GM12878 (cell line): ENCODE measurements at regions not wholly inside any gene's neighbourhood (a gene's known extent, or its start where the extent isn't known, plus 50 kb on each side); places are given as distances from the start of the nearest gene placed in this dataset.

Experiments used
- ATAC-seq: fragments of 200-7000 bp; cut with Tn5 transposase; 3 replicates; pipeline ENCODE4 v1.9.1; 2020; ENCODE audit warnings: mild to moderate bottlenecking, moderate library complexity
- BruUV-seq: library from RNA; stranded (reverse); fragments of 400-500 nt; replicated peaks from 2 replicates; lab custom pipeline; 2021; lab: Mats Ljungman, UMichigan
- CTCF ChIA-PET: fragments of 300-600 bp; sonication (Branson Sonifier 250); formaldehyde crosslinking; extraction: SDS; loops from one replicate; lab custom pipeline; 2021; ENCODE audit warnings: inconsistent platforms; lab: Yijun Ruan, JAX
- POLR2A ChIA-PET: fragments of 350-600 bp; formaldehyde crosslinking; extraction: SDS; loops from one replicate; lab custom pipeline; 2021; ENCODE audit warnings: inconsistent platforms; lab: Charles Lee
- RAD21 ChIA-PET: fragments of 300-600 bp; sonication (Branson Sonifier 250); formaldehyde crosslinking; loops from one replicate; lab custom pipeline; 2023; ENCODE audit warnings: antibody characterized with exemption; ENCODE audit not compliant: unreplicated experiment; lab: Charles Lee
- SMC1A ChIA-PET: fragments of 300-600 bp; sonication (Branson Sonifier 250); formaldehyde crosslinking; loops from one replicate; lab custom pipeline; 2023; ENCODE audit not compliant: unreplicated experiment, uncharacterized antibody; lab: Charles Lee
- DNase-seq: peaks from one replicate; pipeline ENCODE4 v3.0.0-alpha.2; 2011; ENCODE audit warnings: low read depth, low spot score
- FAIRE-seq: peaks from 3 replicates; lab custom pipeline; 2011; peaks lifted over from hg19 to GRCh38; lab: Jason Lieb, UNC
- H2AFZ ChIP-seq: 2 replicates; pipeline ENCODE4 v1.6.0; 2011; ENCODE audit warnings: low read depth, low read length, control low read depth; ENCODE audit not compliant: control insufficient read depth
- H3K27ac ChIP-seq: 2 replicates; pipeline ENCODE4 v1.5.1; 2011; ENCODE audit warnings: control low read depth; ENCODE audit not compliant: control insufficient read depth, insufficient read depth
- H3K27me3 ChIP-seq, 2 experiments: replicated peaks in 1 of 2; 2 replicates each; pipeline versions ENCODE4 v1.6.0 to v1.6.1; 2011; ENCODE audit warnings: low read length in 1 of 2; ENCODE audit not compliant: control insufficient read depth in 2 of 2, insufficient read depth in 2 of 2
- H3K36me3 ChIP-seq, 2 experiments: 2 replicates each; pipeline ENCODE4 v1.5.1; 2011; ENCODE audit warnings: low read length in 1 of 2; ENCODE audit not compliant: control insufficient read depth in 2 of 2, insufficient read depth in 2 of 2
- H3K4me1 ChIP-seq: 2 replicates; pipeline ENCODE4 v1.6.1; 2011; ENCODE audit warnings: mild to moderate bottlenecking, low read length, moderate library complexity, mixed read lengths; ENCODE audit not compliant: control insufficient read depth, insufficient read depth
- H3K4me2 ChIP-seq: 2 replicates; pipeline ENCODE4 v1.6.0; 2011; ENCODE audit warnings: control low read depth; ENCODE audit not compliant: control insufficient read depth, insufficient read depth
- H3K4me3 ChIP-seq: fragments of 200-600 bp; sonication (generic); 2 replicates; pipeline ENCODE4 v1.5.1; 2016
- H3K79me2 ChIP-seq: 2 replicates; pipeline ENCODE4 v1.6.0; 2011; ENCODE audit warnings: low read length; ENCODE audit not compliant: control insufficient read depth, insufficient read depth
- H3K9ac ChIP-seq: 2 replicates; pipeline ENCODE4 v1.8.0; 2011; ENCODE audit warnings: low read length, control low read depth, mixed read lengths; ENCODE audit not compliant: control insufficient read depth, insufficient read depth
- H3K9me3 ChIP-seq: replicated peaks from 3 replicates; pipeline ENCODE4 v1.5.1; 2011; ENCODE audit warnings: mild to moderate bottlenecking, low read length; ENCODE audit not compliant: control insufficient read depth, insufficient read depth
- H4K20me1 ChIP-seq: 2 replicates; pipeline ENCODE4 v1.6.0; 2011; ENCODE audit not compliant: control insufficient read depth, insufficient read depth
- BRCA1 ChIP-seq: IDR thresholded peaks from 2 replicates; pipeline ENCODE4 v1.6.1; 2011; ENCODE audit warnings: low read depth, low read length, improper control_type of control experiment
- CEBPB ChIP-seq, 2 experiments: fragments of 150-350 bp in 1 of 2; IDR thresholded peaks; 2 replicates each; pipeline ENCODE4 v1.6.1; 2012 to 2014; ENCODE audit warnings: low read depth in 2 of 2, low read length in 2 of 2, borderline replicate concordance in 1 of 2, inconsistent platforms in 1 of 2
- ESRRA ChIP-seq: IDR thresholded peaks from 2 replicates; pipeline ENCODE4 v1.6.1; 2012; ENCODE audit warnings: mild to moderate bottlenecking, low read length, improper control_type of control experiment
- FOS ChIP-seq: IDR thresholded peaks from 3 replicates; pipeline ENCODE4 v1.6.1; 2011; ENCODE audit warnings: borderline replicate concordance; ENCODE audit not compliant: insufficient read length; ENCODE audit errors: extremely low read depth
- HDAC6 ChIP-seq: fragments of 200-600 bp; sonication (generic); IDR thresholded peaks from one replicate; pipeline ENCODE4 v1.8.0; 2017; ENCODE audit warnings: antibody characterized with exemption; ENCODE audit not compliant: unreplicated experiment
- IRF4 ChIP-seq: IDR thresholded peaks from 2 replicates; pipeline ENCODE4 v1.6.1; 2011; ENCODE audit warnings: low read depth, low read length
- RELA ChIP-seq: fragments of 450-650 bp; IDR thresholded peaks from 2 replicates; pipeline ENCODE4 v1.8.0; 2014; ENCODE audit warnings: borderline replicate concordance; ENCODE audit not compliant: partially characterized antibody
- SRF ChIP-seq, 2 experiments: IDR thresholded peaks; 2 replicates each; pipeline ENCODE4 v1.6.1; 2011; ENCODE audit warnings: low read depth in 2 of 2, low read length in 2 of 2, mild to moderate bottlenecking in 1 of 2, moderate library complexity in 1 of 2
- TAF1 ChIP-seq: IDR thresholded peaks from 2 replicates; pipeline ENCODE4 v1.6.1; 2011; ENCODE audit warnings: mild to moderate bottlenecking, low read depth, low read length, borderline replicate concordance
- YY1 ChIP-seq: IDR thresholded peaks from 2 replicates; pipeline ENCODE4 v1.6.1; 2011; ENCODE audit warnings: low read depth, mild to moderate bottlenecking, low read length
- ZBED1 ChIP-seq: IDR thresholded peaks from 2 replicates; pipeline ENCODE4 v1.6.1; 2016; ENCODE audit warnings: borderline replicate concordance
- WGBS: methylation state at CpG from one replicate; pipeline ENCODE4 v1.1.6; 2016; ENCODE audit warnings: low lambda C conversion rate; ENCODE audit not compliant: insufficient replicate concordance, insufficient coverage; ENCODE audit errors: missing lambda C conversion rate; 5-methylcytosine and 5-hydroxymethylcytosine counted together
- in situ Hi-C: fragments of 300-500 bp; cut with MboI; formaldehyde crosslinking; loops from 9 replicates; pipeline ENCODE4 v1.14.3; 2018; ENCODE audit warnings: mixed read lengths
- intact Hi-C: fragments of 100-400 bp; cut with micrococcal nuclease; formaldehyde crosslinking; loops from one replicate; pipeline ENCODE4 v1.14.2; 2022; ENCODE audit not compliant: unreplicated experiment
- TF ChIP-seq, protein P1 (sequence below): fragments of 450-650 bp; conservative IDR thresholded peaks from 2 replicates; pipeline ENCODE4 v1.6.1; 2017; ENCODE audit warnings: mild to moderate bottlenecking, moderate library complexity

DNA sequence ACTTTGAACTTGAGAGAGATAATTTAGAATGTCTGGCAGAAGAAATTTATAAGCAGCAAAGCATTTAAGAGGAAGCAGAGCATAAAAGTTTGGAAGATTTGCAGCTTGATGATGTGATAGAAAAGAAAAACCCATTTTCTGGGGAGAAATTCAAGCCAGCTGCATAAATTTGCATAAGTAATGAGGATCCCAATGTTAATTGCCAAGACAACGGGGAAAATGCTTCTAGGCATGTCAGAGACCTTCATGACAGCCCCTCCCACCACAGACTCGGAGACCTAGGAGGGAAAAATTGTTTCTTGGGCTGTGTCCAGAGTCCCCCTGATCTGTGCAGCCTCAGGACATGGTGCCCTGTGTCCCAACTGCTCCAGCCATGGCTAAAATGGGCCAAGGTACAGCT lies 263.6 kb upstream of the POT1 start:
- no TSS peak for BruUV-seq
- CTCF ChIA-PET, result no interaction called here
- Histone ChIP-seq H3K27me3 (no peaks in the 10 kb centered on the region), H3K79me2 (no peaks in the 10 kb centered on the region), H3K4me3 (no peak overlapping the region), H3K4me2 (no peak overlapping the region), H4K20me1 (no peaks in the 10 kb centered on the region)
- intact Hi-C loops, result no loop called here
- no peak for DNase-seq
- no peak for ATAC-seq
- no peak for TF ChIP-seq IRF4
- no peak for TF ChIP-seq CEBPB (IDR thresholded peaks at IDR 0.05; ENCODE audit: borderline replicate concordance in 1 of 2, low read depth in 2 of 2, low read length in 2 of 2)
- TF ChIP-seq ESRRA, result no peak
- TF ChIP-seq SRF (IDR thresholded peaks at IDR 0.05; ENCODE audit: low read depth in 2 of 2, low read length in 2 of 2), result no peak
- TF ChIP-seq FOS, result no peak
- no peak for TF ChIP-seq TAF1
- no peak for TF ChIP-seq YY1
- TF ChIP-seq, all 136 proteins: peak for 0
- POLR2A ChIA-PET, result no interaction called here
- Histone ChIP-seq H3K36me3 (no peaks in the 10 kb centered on the region), H3K4me1 (no peaks in the 10 kb centered on the region), H3K9ac (no peak overlapping the region), H2AFZ (no peak overlapping the region), H3K9me3 (no peaks in the 10 kb centered on the region), H3K27ac (no peak overlapping the region)
- SMC1A ChIA-PET, result no interaction called here
- 3% methylated on average over 2 of the region's 2 CpGs for WGBS
- in situ Hi-C loops, result no loop called here
- no peak for FAIRE-seq
- RAD21 ChIA-PET, result no interaction called here

DNA sequence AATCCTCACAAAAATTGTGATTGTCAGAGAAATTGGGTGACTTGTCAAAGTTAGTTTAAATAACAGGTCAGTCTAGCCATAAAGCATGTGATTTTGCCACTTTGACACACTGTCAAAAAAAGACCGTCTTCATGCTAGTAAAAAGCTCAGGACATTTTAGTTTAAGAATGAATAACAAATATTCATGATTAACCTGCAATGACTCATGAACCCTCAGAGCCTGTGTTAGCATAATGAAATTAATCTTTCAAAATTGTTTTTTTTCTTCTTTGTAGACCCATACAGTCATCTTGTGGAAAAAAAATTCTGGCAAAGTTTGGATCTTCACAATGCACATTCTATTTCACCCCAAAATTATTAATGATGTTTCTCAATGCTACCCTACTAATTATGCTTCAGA lies 255.2 kb upstream of the POT1 start:
- BruUV-seq, result no TSS peak
- no peak overlapping the region for H3K9ac ChIP-seq
- RAD21 ChIA-PET, result no interaction called here
- CTCF ChIA-PET, result interaction anchor here (0.8 kb wide), 1 partner anchor 17 kb away, joined by 3 read pairs; no protein-coding TSS in a partner anchor
- FAIRE-seq (no peak), DNase-seq (no peak), ATAC-seq (no peak)
- no peaks in the 10 kb centered on the region for H3K79me2 ChIP-seq
- H3K27ac ChIP-seq, result no peak overlapping the region
- H3K36me3 ChIP-seq, result no peaks in the 10 kb centered on the region
- H3K4me2 ChIP-seq, result no peak overlapping the region
- no peaks in the 10 kb centered on the region for H3K4me1 ChIP-seq
- H2AFZ ChIP-seq, result no peak overlapping the region
- no peaks in the 10 kb centered on the region for H3K27me3 ChIP-seq
- TF ChIP-seq, protein P1, sequence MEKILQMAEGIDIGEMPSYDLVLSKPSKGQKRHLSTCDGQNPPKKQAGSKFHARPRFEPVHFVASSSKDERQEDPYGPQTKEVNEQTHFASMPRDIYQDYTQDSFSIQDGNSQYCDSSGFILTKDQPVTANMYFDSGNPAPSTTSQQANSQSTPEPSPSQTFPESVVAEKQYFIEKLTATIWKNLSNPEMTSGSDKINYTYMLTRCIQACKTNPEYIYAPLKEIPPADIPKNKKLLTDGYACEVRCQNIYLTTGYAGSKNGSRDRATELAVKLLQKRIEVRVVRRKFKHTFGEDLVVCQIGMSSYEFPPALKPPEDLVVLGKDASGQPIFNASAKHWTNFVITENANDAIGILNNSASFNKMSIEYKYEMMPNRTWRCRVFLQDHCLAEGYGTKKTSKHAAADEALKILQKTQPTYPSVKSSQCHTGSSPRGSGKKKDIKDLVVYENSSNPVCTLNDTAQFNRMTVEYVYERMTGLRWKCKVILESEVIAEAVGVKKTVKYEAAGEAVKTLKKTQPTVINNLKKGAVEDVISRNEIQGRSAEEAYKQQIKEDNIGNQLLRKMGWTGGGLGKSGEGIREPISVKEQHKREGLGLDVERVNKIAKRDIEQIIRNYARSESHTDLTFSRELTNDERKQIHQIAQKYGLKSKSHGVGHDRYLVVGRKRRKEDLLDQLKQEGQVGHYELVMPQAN, result no peak
- TF ChIP-seq HDAC6 (no peak), ZBED1 (no peak), BRCA1 (no peak), RELA (no peak)
- in situ Hi-C loops, result no loop called here
- intact Hi-C loops, result no loop called here
- no peak overlapping the region for H3K4me3 ChIP-seq
- SMC1A ChIA-PET, result no interaction called here
- POLR2A ChIA-PET, result no interaction called here
- H3K9me3 ChIP-seq, result no peaks in the 10 kb centered on the region
- no peaks in the 10 kb centered on the region for H4K20me1 ChIP-seq
- 0% methylated on average over 1 of the region's 1 CpG for WGBS
